IMR-90 (cell line): ENCODE measurements at regions not wholly inside any gene's neighbourhood (a gene's known extent, or its start where the extent isn't known, plus 50 kb on each side); places are given as distances from the start of the nearest gene placed in this dataset.

ENCODE experiments used
- ATAC-seq: fragments of 200-7000 bp; cut with Tn5 transposase; 2 replicates; pipeline ENCODE4 v1.9.1; 2020; ENCODE audit warnings: low read depth, mild to moderate bottlenecking, moderate library complexity
- BruUV-seq: library from RNA; stranded (reverse); fragments of 400-500 nt; replicated peaks from 2 replicates; lab custom pipeline; 2021; lab: Mats Ljungman, UMichigan
- CTCF ChIA-PET: fragments of 300-600 bp; formaldehyde crosslinking; extraction: SDS; loops from one replicate; lab custom pipeline; 2021; ENCODE audit warnings: antibody characterized with exemption; lab: Yijun Ruan, JAX
- POLR2A ChIA-PET: fragments of 300-600 bp; sonication (Branson Sonifier 250); formaldehyde crosslinking; loops from one replicate; lab custom pipeline; 2022; ENCODE audit warnings: antibody characterized with exemption; ENCODE audit not compliant: unreplicated experiment; lab: Charles Lee
- DNase-seq: peaks from one replicate; pipeline ENCODE4 v3.0.0; 2013
- H2AFZ ChIP-seq: replicated peaks from 2 replicates; pipeline ENCODE3; 2013; ENCODE audit warnings: low read length, mild to moderate bottlenecking; ENCODE audit not compliant: poor library complexity
- H2AK5ac ChIP-seq: 2 replicates; pipeline ENCODE4 v1.6.1; 2013; ENCODE audit warnings: low read depth, low read length, inconsistent platforms
- H2AK9ac ChIP-seq: replicated peaks from 2 replicates; pipeline ENCODE3; 2013; ENCODE audit warnings: mild to moderate bottlenecking, low read depth, low read length, moderate library complexity; ENCODE audit not compliant: poor library complexity
- H2BK120ac ChIP-seq: 2 replicates; pipeline ENCODE4 v1.6.1; 2013; ENCODE audit warnings: low read depth, low read length, inconsistent platforms
- H2BK15ac ChIP-seq: 3 replicates; pipeline ENCODE4 v1.6.1; 2013; ENCODE audit warnings: low read depth, low read length, inconsistent platforms
- H2BK20ac ChIP-seq: 2 replicates; pipeline ENCODE4 v1.6.1; 2013; ENCODE audit warnings: low read depth, mild to moderate bottlenecking, inconsistent platforms, low read length, moderate library complexity
- H2BK5ac ChIP-seq: 2 replicates; pipeline ENCODE4 v1.6.1; 2013; ENCODE audit warnings: mild to moderate bottlenecking, low read depth, low read length, inconsistent platforms; ENCODE audit not compliant: poor library complexity, severe bottlenecking
- H3K14ac ChIP-seq: replicated peaks from 2 replicates; pipeline ENCODE4 v1.6.1; 2013; ENCODE audit warnings: low read depth, low read length, inconsistent platforms
- H3K18ac ChIP-seq: 2 replicates; pipeline ENCODE4 v1.6.1; 2013; ENCODE audit warnings: low read depth, low read length, control low read depth
- H3K23ac ChIP-seq: 2 replicates; pipeline ENCODE4 v1.6.1; 2013; ENCODE audit warnings: low read depth, low read length, inconsistent platforms
- H3K27ac ChIP-seq: 2 replicates; pipeline ENCODE4 v1.5.1; 2013; ENCODE audit warnings: mild to moderate bottlenecking, control low read depth, low read length; ENCODE audit not compliant: insufficient read depth
- H3K27me3 ChIP-seq: 2 replicates; pipeline ENCODE4 v1.6.1; 2013; ENCODE audit warnings: low read length; ENCODE audit not compliant: control insufficient read depth, insufficient read depth
- H3K36me3 ChIP-seq: 2 replicates; pipeline ENCODE4 v1.6.1; 2013; ENCODE audit warnings: low read length, mixed read lengths; ENCODE audit not compliant: control insufficient read depth, insufficient read depth
- H3K4ac ChIP-seq: 2 replicates; pipeline ENCODE4 v1.6.1; 2013; ENCODE audit warnings: low read depth, low read length, inconsistent platforms
- H3K4me1 ChIP-seq: 2 replicates; pipeline ENCODE4 v1.6.1; 2013; ENCODE audit warnings: low read length, mixed read lengths; ENCODE audit not compliant: control insufficient read depth, insufficient read depth
- H3K4me2 ChIP-seq: 2 replicates; pipeline ENCODE4 v1.6.1; 2013; ENCODE audit warnings: low read depth, mild to moderate bottlenecking, control low read depth, low read length, moderate library complexity
- H3K4me3 ChIP-seq: 2 replicates; pipeline ENCODE4 v1.5.1; 2013; ENCODE audit warnings: low read depth, mild to moderate bottlenecking, control low read depth, low read length, moderate library complexity; ENCODE audit not compliant: insufficient read depth
- H3K56ac ChIP-seq: 2 replicates; pipeline ENCODE4 v1.6.1; 2013; ENCODE audit warnings: low read length, inconsistent platforms; ENCODE audit not compliant: insufficient read depth; ENCODE audit errors: extremely low read depth
- H3K79me1 ChIP-seq, 2 experiments: 2 replicates each; pipeline ENCODE4 v1.6.1; 2013; ENCODE audit warnings: low read length in 2 of 2, inconsistent platforms in 1 of 2, low read depth in 1 of 2
- H3K9ac ChIP-seq: 2 replicates; pipeline ENCODE4 v1.6.1; 2013; ENCODE audit warnings: low read depth, low read length, control low read depth
- H3K9me1 ChIP-seq: 2 replicates; pipeline ENCODE4 v1.6.1; 2013; ENCODE audit warnings: low read length, inconsistent platforms; ENCODE audit not compliant: insufficient read depth
- H3K9me3 ChIP-seq: 2 replicates; pipeline ENCODE4 v1.6.1; 2013; ENCODE audit warnings: low read length; ENCODE audit not compliant: control insufficient read depth, insufficient read depth
- H4K20me1 ChIP-seq: 2 replicates; pipeline ENCODE4 v1.6.1; 2013; ENCODE audit warnings: low read length, inconsistent platforms; ENCODE audit not compliant: insufficient read depth
- H4K5ac ChIP-seq: 2 replicates; pipeline ENCODE4 v1.6.1; 2013; ENCODE audit warnings: mild to moderate bottlenecking, low read depth, low read length, control low read depth
- H4K8ac ChIP-seq, 2 experiments: 2 replicates each; pipeline ENCODE4 v1.6.1; 2013; ENCODE audit warnings: low read depth in 2 of 2, low read length in 2 of 2, control low read depth in 1 of 2, inconsistent platforms in 1 of 2
- H4K91ac ChIP-seq: 2 replicates; pipeline ENCODE4 v1.6.1; 2013; ENCODE audit warnings: low read depth, low read length, inconsistent platforms; ENCODE audit not compliant: insufficient read depth
- CEBPB ChIP-seq: IDR thresholded peaks from 2 replicates; pipeline ENCODE4 v1.6.1; 2012; ENCODE audit warnings: low read depth, low read length, improper control_type of control experiment
- CHD1 ChIP-seq: IDR thresholded peaks from 2 replicates; pipeline ENCODE4 v1.6.1; 2012; ENCODE audit warnings: low read depth, low read length, improper control_type of control experiment
- CTCF ChIP-seq: conservative IDR thresholded peaks from 2 replicates; pipeline ENCODE4 v1.5.1; 2012; ENCODE audit warnings: mild to moderate bottlenecking, low read depth, low read length, improper control_type of control experiment
- ELK1 ChIP-seq: fragments of 150-350 bp; IDR thresholded peaks from 2 replicates; pipeline ENCODE4 v1.6.1; 2016; ENCODE audit warnings: low read depth, mild to moderate bottlenecking, low read length, moderate library complexity, borderline replicate concordance
- MAFK ChIP-seq: IDR thresholded peaks from 2 replicates; pipeline ENCODE4 v1.6.1; 2012; ENCODE audit warnings: low read depth, low read length, improper control_type of control experiment
- MAZ ChIP-seq: IDR thresholded peaks from 2 replicates; pipeline ENCODE4 v1.6.1; 2012; ENCODE audit warnings: low read depth, mild to moderate bottlenecking, low read length, improper control_type of control experiment, moderate library complexity, borderline replicate concordance
- MXI1 ChIP-seq: IDR thresholded peaks from 2 replicates; pipeline ENCODE4 v1.6.1; 2012; ENCODE audit warnings: low read depth, mild to moderate bottlenecking, low read length, moderate library complexity, borderline replicate concordance
- NFE2L2 ChIP-seq: fragments of 150-350 bp; IDR thresholded peaks from 2 replicates; pipeline ENCODE4 v1.6.1; 2016; ENCODE audit warnings: low read depth, mild to moderate bottlenecking, low read length
- RCOR1 ChIP-seq: IDR thresholded peaks from 2 replicates; pipeline ENCODE4 v1.6.1; 2012; ENCODE audit warnings: mild to moderate bottlenecking, low read length, improper control_type of control experiment; ENCODE audit not compliant: insufficient replicate concordance
- RFX5 ChIP-seq: IDR thresholded peaks from 2 replicates; pipeline ENCODE4 v1.8.0; 2012; ENCODE audit warnings: low read depth, mild to moderate bottlenecking, low read length, moderate library complexity
- USF2 ChIP-seq: fragments of 150-350 bp; IDR thresholded peaks from 2 replicates; pipeline ENCODE4 v1.6.1; 2017; ENCODE audit warnings: mild to moderate bottlenecking, antibody characterized with exemption, low read length, low read depth
- WGBS, 2 experiments: methylation state at CpG; one replicate each; pipeline versions ENCODE4 v1.1.5 to v1.1.7; 2013; ENCODE audit warnings: missing lambda C conversion rate in 2 of 2; ENCODE audit not compliant: insufficient read length in 1 of 2; ENCODE audit errors: extremely low coverage in 2 of 2; 5-methylcytosine and 5-hydroxymethylcytosine counted together
- dilution Hi-C: fragments of 300-500 bp; cut with HindIII; formaldehyde crosslinking; loops from one replicate; pipeline ENCODE4 v1.14.3; 2018; ENCODE audit warnings: low sequenced_read_pairs; ENCODE audit not compliant: unreplicated experiment
- in situ Hi-C: fragments of 300-500 bp; cut with MboI; formaldehyde crosslinking; loops from 3 replicates; pipeline ENCODE4 v1.14.3; 2019; ENCODE audit warnings: low sequenced_read_pairs, inconsistent platforms, mixed read lengths
- intact Hi-C: fragments of 100-400 bp; cut with micrococcal nuclease; formaldehyde crosslinking; loops from 2 replicates; pipeline ENCODE4 v1.10.0; 2022

- Histone ChIP-seq H2BK20ac (no peak overlapping the region), H4K8ac (no peak overlapping the region), H2BK120ac (no peak overlapping the region), H3K18ac (no peak overlapping the region), H2AK9ac (no peak overlapping the region), H3K9ac (no peak overlapping the region), H3K4ac (no peak overlapping the region), H3K36me3 (no peaks in the 10 kb centered on the region), H2BK5ac (no peak overlapping the region), H2BK15ac (no peak overlapping the region), H2AFZ (no peak overlapping the region), H4K5ac (no peak overlapping the region), H3K14ac (no peak overlapping the region), H4K20me1 (no peaks in the 10 kb centered on the region), H3K27me3 (no peaks in the 10 kb centered on the region), H3K9me3 (no peaks in the 10 kb centered on the region), H3K56ac (no peak overlapping the region), H4K91ac (no peak overlapping the region), H3K79me1 (no peaks in the 10 kb centered on the region), H3K4me3 (no peak overlapping the region), H3K4me1 (no peaks in the 10 kb centered on the region), H3K9me1 (no peaks in the 10 kb centered on the region), H2AK5ac (no peak overlapping the region), H3K27ac (no peak overlapping the region), H3K4me2 (no peak overlapping the region), H3K23ac (no peak overlapping the region)
- in situ Hi-C loops (no loop called here), dilution Hi-C loops (no loop called here), intact Hi-C loops (no loop called here)
- ChIA-PET CTCF (no interaction called here), POLR2A (no interaction called here)
- no TSS peak for BruUV-seq
- DNase-seq (no peak), ATAC-seq (no peak)
- TF ChIP-seq USF2: no peak
- no peak for TF ChIP-seq RCOR1
- TF ChIP-seq MAZ: no peak
- no peak for TF ChIP-seq MXI1
- TF ChIP-seq RFX5: no peak
- TF ChIP-seq CEBPB: no peak
- no peak for TF ChIP-seq CHD1
- TF ChIP-seq CTCF: no peak
- TF ChIP-seq NFE2L2: no peak
- TF ChIP-seq MAFK: no peak
- no peak for TF ChIP-seq ELK1
- WGBS, 2 experiments: no CpG with 5 or more reads among the region's 2 CpGs
Measured at GRCh38 chr4:34633241-34633640, 1611.1 kb downstream of the ARAP2 start.
